PC-3 (cell line): ENCODE measurements at regions not wholly inside any gene's neighbourhood (a gene's known extent, or its start where the extent isn't known, plus 50 kb on each side); places are given as distances from the start of the nearest gene placed in this dataset.

Source experiments
- ATAC-seq: fragments of 200-7000 bp; cut with Tn5 transposase; 2 replicates; pipeline ENCODE4 v1.9.1; 2020; ENCODE audit warnings: mild to moderate bottlenecking, moderate library complexity
- BruUV-seq: library from RNA; stranded (reverse); fragments of 400-500 nt; replicated peaks from 2 replicates; lab custom pipeline; 2021; lab: Mats Ljungman, UMichigan
- CTCF ChIA-PET: fragments of 300-600 bp; sonication (Branson Sonifier 250); formaldehyde crosslinking; loops from one replicate; lab custom pipeline; 2022; ENCODE audit warnings: antibody characterized with exemption; lab: Charles Lee
- POLR2A ChIA-PET: fragments of 300-600 bp; sonication (Branson Sonifier 250); formaldehyde crosslinking; loops from one replicate; lab custom pipeline; 2022; ENCODE audit warnings: antibody characterized with exemption; ENCODE audit not compliant: unreplicated experiment; lab: Charles Lee
- DNase-seq: peaks from one replicate; pipeline ENCODE4 v3.0.0-alpha.2; 2015
- H2AFZ ChIP-seq: fragments of 300-600 bp; sonication (generic); 2 replicates; pipeline ENCODE4 v1.6.0; 2016; ENCODE audit warnings: antibody characterized with exemption, low read length
- H3F3A ChIP-seq: fragments of 300-600 bp; sonication (generic); one replicate; pipeline ENCODE4 v1.6.0; 2017; ENCODE audit warnings: antibody characterized with exemption, low read length, control low read depth, mild to moderate bottlenecking; ENCODE audit not compliant: unreplicated experiment
- H3K27ac ChIP-seq: fragments of 300-600 bp; sonication (generic); 2 replicates; pipeline ENCODE4 v1.5.1; 2016; ENCODE audit warnings: mild to moderate bottlenecking, low read length
- H3K27me3 ChIP-seq: fragments of 300-600 bp; sonication (generic); 2 replicates; pipeline ENCODE4 v1.6.1; 2016; ENCODE audit warnings: low read length, mixed read lengths
- H3K36me3 ChIP-seq: fragments of 300-600 bp; sonication (generic); 2 replicates; pipeline ENCODE4 v1.6.1; 2016; ENCODE audit warnings: low read depth, mixed run types, low read length, mixed read lengths
- H3K4me1 ChIP-seq: fragments of 300-600 bp; sonication (generic); 2 replicates; pipeline ENCODE4 v1.5.1; 2016; ENCODE audit warnings: low read length; ENCODE audit not compliant: insufficient read depth
- H3K4me2 ChIP-seq: fragments of 300-600 bp; sonication (generic); 2 replicates; pipeline ENCODE4 v1.6.0; 2016; ENCODE audit warnings: low read length
- H3K4me3 ChIP-seq: fragments of 300-600 bp; sonication (generic); 2 replicates; pipeline ENCODE4 v1.5.1; 2016; ENCODE audit warnings: mild to moderate bottlenecking, low read length, mixed read lengths
- H3K79me2 ChIP-seq: fragments of 300-600 bp; sonication (generic); 2 replicates; pipeline ENCODE4 v1.6.1; 2017; ENCODE audit warnings: low read length, mixed read lengths
- H3K9ac ChIP-seq: fragments of 300-600 bp; sonication (generic); 2 replicates; pipeline ENCODE4 v1.6.0; 2016; ENCODE audit warnings: mild to moderate bottlenecking, low read length
- H3K9me2 ChIP-seq: fragments of 300-600 bp; sonication (generic); replicated peaks from 2 replicates; pipeline ENCODE4 v1.6.1; 2016; ENCODE audit warnings: mixed run types, low read length, mixed read lengths
- H3K9me3 ChIP-seq: fragments of 300-600 bp; sonication (generic); 2 replicates; pipeline ENCODE4 v1.6.1; 2016; ENCODE audit warnings: low read length, mixed read lengths
- H4K20me1 ChIP-seq: fragments of 300-600 bp; sonication (generic); 2 replicates; pipeline ENCODE4 v1.6.1; 2016; ENCODE audit warnings: low read length, mixed read lengths
- CTCF ChIP-seq: fragments of 300-600 bp; sonication (generic); conservative IDR thresholded peaks from 2 replicates; pipeline ENCODE4 v1.5.1; 2017; ENCODE audit warnings: antibody characterized with exemption, low read depth, mild to moderate bottlenecking, low read length
- EZH2 ChIP-seq: fragments of 300-600 bp; sonication (generic); IDR thresholded peaks from one replicate; pipeline ENCODE4 v1.6.1; 2017; ENCODE audit warnings: antibody characterized with exemption, mild to moderate bottlenecking, low read length; ENCODE audit not compliant: unreplicated experiment
- EZH2phosphoT487 ChIP-seq: fragments of 300-600 bp; sonication (generic); IDR thresholded peaks from 2 replicates; pipeline ENCODE4 v1.6.1; 2018; ENCODE audit warnings: mild to moderate bottlenecking, antibody characterized with exemption, low read length, borderline replicate concordance
- intact Hi-C: fragments of 100-400 bp; cut with micrococcal nuclease; formaldehyde crosslinking; loops from 2 replicates; pipeline ENCODE4 v1.9.0; 2023

DNA sequence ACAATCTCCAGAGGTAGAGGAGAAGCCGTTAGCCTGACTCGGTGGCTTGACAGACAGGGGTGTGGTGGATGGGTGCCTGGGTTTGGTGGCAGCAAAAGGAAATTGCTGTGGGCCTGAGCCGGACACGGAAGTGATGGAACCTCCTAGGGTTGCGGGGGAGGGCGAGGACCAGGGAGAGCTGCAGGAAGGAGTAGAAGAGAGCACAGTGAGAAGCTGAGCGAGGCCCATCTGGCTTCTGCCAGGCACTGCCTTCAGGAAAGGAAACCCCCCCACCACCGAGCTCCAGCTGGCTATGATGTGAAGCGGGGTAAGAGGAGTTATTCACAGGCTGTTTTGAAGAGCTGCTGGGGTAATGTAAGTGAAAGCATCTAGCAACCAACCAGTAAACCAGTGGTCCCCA is 134.6 kb downstream of the TSN start:
- Histone ChIP-seq H3F3A (no peaks in the 10 kb centered on the region), H3K79me2 (no peaks in the 10 kb centered on the region), H3K36me3 (no peaks in the 10 kb centered on the region), H3K9me2 (no peaks in the 10 kb centered on the region), H3K9me3 (no peaks in the 10 kb centered on the region), H3K27me3 (peaks cover 20% of the 10 kb centered on the region), H3K9ac (no peak overlapping the region), H4K20me1 (no peaks in the 10 kb centered on the region), H3K4me2 (no peak overlapping the region), H3K4me3 (no peak overlapping the region), H3K27ac (no peak overlapping the region), H2AFZ (no peak overlapping the region), H3K4me1 (no peaks in the 10 kb centered on the region)
- no TSS peak for BruUV-seq
- ATAC-seq: no peak
- TF ChIP-seq CTCF: no peak
- no peak for TF ChIP-seq EZH2phosphoT487
- TF ChIP-seq EZH2: no peak
- intact Hi-C loops: no loop called here
- DNase-seq: no peak
- ChIA-PET POLR2A (no interaction called here), CTCF (no interaction called here)

DNA sequence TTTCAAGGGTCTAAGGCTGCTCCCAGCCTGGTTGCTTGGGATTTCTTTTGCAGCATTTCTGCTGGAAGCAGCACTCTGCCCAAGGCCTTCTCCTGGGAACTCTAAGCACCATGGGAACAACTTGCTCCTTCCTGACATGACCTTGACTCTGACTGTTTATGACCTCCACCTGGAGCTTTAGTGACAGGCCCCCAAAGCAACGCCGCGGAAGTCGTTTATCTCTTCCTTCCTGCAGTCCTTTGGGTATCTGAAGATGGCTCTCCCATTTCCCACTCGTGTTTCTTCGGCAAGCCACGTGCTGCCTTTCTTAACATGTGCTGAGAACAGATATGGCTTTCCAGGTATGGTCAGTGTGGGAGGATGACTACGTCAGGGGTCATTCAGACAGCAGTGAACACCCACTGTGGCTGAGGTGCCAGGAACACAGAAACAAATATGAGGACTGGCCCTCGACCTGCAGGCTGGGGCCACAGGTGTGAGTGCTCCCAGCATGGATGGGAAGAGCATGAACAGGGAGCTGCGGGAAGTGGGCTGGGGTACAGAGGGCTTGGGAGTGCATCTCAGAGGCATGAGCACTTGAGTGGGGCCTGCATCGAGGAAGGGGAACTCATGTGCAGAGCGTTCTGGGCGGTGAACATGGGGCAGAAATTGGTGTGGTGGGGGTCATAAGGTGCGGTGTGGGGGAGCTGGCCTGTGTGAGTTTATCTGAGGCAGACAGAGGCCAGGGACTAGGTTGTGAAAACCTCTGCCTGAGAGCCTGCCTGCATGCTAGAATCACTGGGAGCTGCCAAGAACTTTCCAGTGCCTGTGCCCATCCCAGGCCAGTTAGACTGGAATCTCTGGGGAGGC is 140.5 kb downstream of the TSN start:
- no peaks in the 10 kb centered on the region for H3K4me1 ChIP-seq
- intact Hi-C loops: no loop called here
- H3K36me3 ChIP-seq: no peaks in the 10 kb centered on the region
- no peak overlapping the region for H3K9ac ChIP-seq
- no TSS peak for BruUV-seq
- no peaks in the 10 kb centered on the region for H3K9me3 ChIP-seq
- H4K20me1 ChIP-seq: no peaks in the 10 kb centered on the region
- CTCF ChIA-PET: no interaction called here
- H3K4me3 ChIP-seq: no peak overlapping the region
- H3K4me2 ChIP-seq: no peak overlapping the region
- no peak overlapping the region for H3K27ac ChIP-seq
- no peak overlapping the region for H2AFZ ChIP-seq
- TF ChIP-seq CTCF (no peak), EZH2phosphoT487 (no peak), EZH2 (no peak)
- H3K79me2 ChIP-seq: no peaks in the 10 kb centered on the region
- H3F3A ChIP-seq: no peaks in the 10 kb centered on the region
- no peaks in the 10 kb centered on the region for H3K27me3 ChIP-seq
- POLR2A ChIA-PET: no interaction called here
- no peaks in the 10 kb centered on the region for H3K9me2 ChIP-seq
- ATAC-seq (no peak), DNase-seq (no peak)

- no peak for TF ChIP-seq EZH2
- TF ChIP-seq CTCF: peak; percentile 79
- no peaks in the 10 kb centered on the region for H3K9me3 ChIP-seq
- H3K27me3 ChIP-seq: peaks cover 12% of the 10 kb centered on the region
- H3K36me3 ChIP-seq: no peaks in the 10 kb centered on the region
- H2AFZ ChIP-seq: peak overlapping the region; percentile 57
- no peak overlapping the region for H3K9ac ChIP-seq
- H3K9me2 ChIP-seq: no peaks in the 10 kb centered on the region
- ATAC-seq (peak; percentile 84), DNase-seq (peak; percentile 59)
- ChIA-PET CTCF (no interaction called here), POLR2A (no interaction called here)
- H3K4me1 ChIP-seq: no peaks in the 10 kb centered on the region
- H3K79me2 ChIP-seq: no peaks in the 10 kb centered on the region
- no peaks in the 10 kb centered on the region for H3F3A ChIP-seq
- H4K20me1 ChIP-seq: no peaks in the 10 kb centered on the region
- BruUV-seq: no TSS peak
- H3K4me3 ChIP-seq: no peak overlapping the region
- H3K27ac ChIP-seq: no peak overlapping the region
- H3K4me2 ChIP-seq: no peak overlapping the region
- intact Hi-C loops: no loop called here
Observed at GRCh38 chr2:121897335-121897970, 142.0 kb downstream of the TSN start.
